Omental fat pad (tissue), 3 donors: ENCODE measurements at regions not wholly inside any gene's neighbourhood (a gene's known extent, or its start where the extent isn't known, plus 50 kb on each side); places are given as distances from the start of the nearest gene placed in this dataset. TPM values are rescaled to one million over a fixed set of nuclear protein-coding genes. Genes with fewer than 3 reads are reported as not detected.

Source experiments
- ATAC-seq: fragments of 150-250 bp; one replicate; pipeline ENCODE4 v1.9.1; 2016; ENCODE audit warnings: mild to moderate bottlenecking, moderate library complexity; ENCODE audit not compliant: low FRiP score
- DNase-seq: peaks from one replicate; pipeline ENCODE4 v3.0.0-alpha.2; 2019; ENCODE audit warnings: low spot score
- CTCF ChIP-seq, 3 donors: fragments of 450-650 bp; IDR thresholded peaks; one replicate each; pipeline ENCODE4 v1.5.1; 2016 to 2017; ENCODE audit warnings: antibody characterized with exemption in 3 of 3, mild to moderate bottlenecking in 3 of 3, moderate library complexity in 2 of 3
- small RNA-seq: library from RNA; depleted of rRNA; stranded (forward); fragments of <200 nt; gene quantifications from one replicate; pipeline ENCODE3, GENCODE V24; 2016

- DNase-seq (no peak), ATAC-seq (no peak)
- no peak for TF ChIP-seq CTCF (IDR thresholded peaks at IDR 0.05)
Measured at GRCh38 chr9:75833778-75834177, 56.7 kb upstream of the PCSK5 start.

GRCh38 chr9:75834878-75835277, 55.6 kb upstream of the PCSK5 start:
- DNase-seq (no peak), ATAC-seq (no peak)
- TF ChIP-seq CTCF (IDR thresholded peaks at IDR 0.05): no peak

Small RNAs in the stretch of these regions (small RNA-seq; reads per million reads assigned to genes)
- not detected for gene RNU6-1228P
